ENCODE measurements at regions not wholly inside any gene's neighbourhood (a gene's known extent, or its start where the extent isn't known, plus 50 kb on each side); places are given as distances from the start of the nearest gene placed in this dataset.
"Not testable (repeated sequence)": the region's sequence is repeated elsewhere in the genome, so short reads cannot be mapped to it uniquely, and the experiment has no call there.

- no peak overlapping the region for H3K27ac ChIP-seq (ENCODE audit: low read depth, low read length)
- no peak overlapping the region for H3K4me3 ChIP-seq (ENCODE audit: low read length)
- Mint-ChIP-seq H3K36me3 (ENCODE audit: low read depth) (no peaks in the 10 kb centered on the region), H3K27me3 (ENCODE audit: insufficient read depth) (no peaks in the 10 kb centered on the region), H3K4me3 (no peak overlapping the region), H3K27ac (no peak overlapping the region), H3K9me3 (no peaks in the 10 kb centered on the region), H3K4me1 (peaks cover 74% of the 10 kb centered on the region)
- peaks cover 19% of the 10 kb centered on the region for H3K36me3 ChIP-seq (ENCODE audit: control insufficient read depth, insufficient read depth, low read length)
- WGBS, 2 experiments (ENCODE audit: insufficient coverage in 1 of 2, insufficient read length in 1 of 2), result 89 to 100% methylated on average over 2 to 5 of the region's 5 CpGs
- no peak overlapping the region for H3K9ac ChIP-seq (ENCODE audit: extremely low read depth, low read length, poor library complexity, severe bottlenecking)
- peaks cover 23% of the 10 kb centered on the region for H3K4me1 ChIP-seq (ENCODE audit: control insufficient read depth, insufficient read depth, low read length)
- no peak for DNase-seq
- H3K27me3 ChIP-seq (ENCODE audit: control insufficient read depth, insufficient read depth, low read length, poor library complexity, severe bottlenecking), result no peaks in the 10 kb centered on the region
- H3K9me3 ChIP-seq (ENCODE audit: control insufficient read depth, low read length), result no peaks in the 10 kb centered on the region
- TF ChIP-seq CTCF (conservative IDR thresholded peaks at IDR 0.05), result no peak
Observed at GRCh38 chr1:232570007-232570406, 59.9 kb downstream of the SIPA1L2 start.

- Histone ChIP-seq H3K36me3 (ENCODE audit: control insufficient read depth, insufficient read depth, low read length) (peaks cover 19% of the 10 kb centered on the region), H3K4me1 (ENCODE audit: control insufficient read depth, insufficient read depth, low read length) (peaks cover 23% of the 10 kb centered on the region)
- H3K36me3 Mint-ChIP-seq (ENCODE audit: low read depth); H3K27me3 ChIP-seq (ENCODE audit: control insufficient read depth, insufficient read depth, low read length, poor library complexity, severe bottlenecking); H3K27ac ChIP-seq (ENCODE audit: low read depth, low read length); H3K4me3 Mint-ChIP-seq; H3K9me3 Mint-ChIP-seq; H3K4me3 ChIP-seq (ENCODE audit: low read length); H3K9ac ChIP-seq (ENCODE audit: extremely low read depth, low read length, poor library complexity, severe bottlenecking); H3K9me3 ChIP-seq (ENCODE audit: control insufficient read depth, low read length); DNase-seq; H3K27ac Mint-ChIP-seq; H3K27me3 Mint-ChIP-seq (ENCODE audit: insufficient read depth): not testable (repeated sequence)
- peaks cover 71% of the 10 kb centered on the region for H3K4me1 Mint-ChIP-seq
- WGBS, 2 experiments (ENCODE audit: insufficient coverage in 1 of 2, insufficient read length in 1 of 2), result 88 to 93% methylated on average over 2 to 11 of the region's 11 CpGs
Observed at GRCh38 chr1:232569554-232569921, 60.4 kb downstream of the SIPA1L2 start.

- peaks cover 73% of the 10 kb centered on the region for H3K4me1 Mint-ChIP-seq
- no peak overlapping the region for H3K27ac ChIP-seq (ENCODE audit: low read depth, low read length)
- no peak for TF ChIP-seq CTCF (conservative IDR thresholded peaks at IDR 0.05)
- H3K27ac Mint-ChIP-seq, result peak overlapping the region; percentile 71
- no peak overlapping the region for H3K4me3 Mint-ChIP-seq
- no peaks in the 10 kb centered on the region for H3K27me3 ChIP-seq (ENCODE audit: control insufficient read depth, insufficient read depth, low read length, poor library complexity, severe bottlenecking)
- H3K9me3 ChIP-seq (ENCODE audit: control insufficient read depth, low read length), result no peaks in the 10 kb centered on the region
- WGBS, 2 experiments (ENCODE audit: insufficient coverage in 1 of 2, insufficient read length in 1 of 2), result 93% methylated on average over 8 to 9 of the region's 9 CpGs
- no peaks in the 10 kb centered on the region for H3K36me3 Mint-ChIP-seq (ENCODE audit: low read depth)
- peaks cover 23% of the 10 kb centered on the region for H3K4me1 ChIP-seq (ENCODE audit: control insufficient read depth, insufficient read depth, low read length)
- H3K36me3 ChIP-seq (ENCODE audit: control insufficient read depth, insufficient read depth, low read length), result peaks cover 16% of the 10 kb centered on the region
- no peaks in the 10 kb centered on the region for H3K9me3 Mint-ChIP-seq
- no peak overlapping the region for H3K9ac ChIP-seq (ENCODE audit: extremely low read depth, low read length, poor library complexity, severe bottlenecking)
- no peak for DNase-seq
- H3K4me3 ChIP-seq (ENCODE audit: low read length), result peak overlapping the region; percentile 63
- H3K27me3 Mint-ChIP-seq (ENCODE audit: insufficient read depth), result no peaks in the 10 kb centered on the region
Observed at GRCh38 chr1:232568906-232569553, 60.9 kb downstream of the SIPA1L2 start.

All from endodermal cell (in vitro differentiated cells).